ENCODE measurements at regions not wholly inside any gene's neighbourhood (a gene's known extent, or its start where the extent isn't known, plus 50 kb on each side); places are given as distances from the start of the nearest gene placed in this dataset.

GRCh38 chr16:59993101-59993500 is 1259.0 kb upstream of the GOT2 start (continued):
- TF ChIP-seq HMGXB4 (CRISPR knock-in tag; IDR thresholded peaks at IDR 0.05; ENCODE audit: borderline replicate concordance) (no peak), KDM5A (IDR thresholded peaks at IDR 0.05) (no peak), RCOR1 (IDR thresholded peaks at IDR 0.05; ENCODE audit: low read depth, low read length) (no peak)

GRCh38 chr16:59991171-59991570 is 1257.1 kb upstream of the GOT2 start:
- Histone ChIP-seq H3K9me3 (peaks cover 10% of the 10 kb centered on the region), H3K27ac (no peak overlapping the region), H3K4me2 (no peak overlapping the region), H3K4me1 (no peaks in the 10 kb centered on the region), H3K4me3 (no peak overlapping the region)
- POLR2A ChIA-PET, result no interaction called here
- CTCF ChIA-PET, result no interaction called here
- no peak for DNase-seq (ENCODE audit: low read depth in 1 of 2, low spot score in 1 of 2)
- WGBS (ENCODE audit: missing lambda C conversion rate), result 44% methylated on average over 2 of the region's 2 CpGs
- no peak for ATAC-seq
- peak; percentile 23 for FAIRE-seq
- no peak for TF ChIP-seq HOXA7 (CRISPR knock-in tag; IDR thresholded peaks at IDR 0.05)
- TF ChIP-seq HOXB5 (CRISPR knock-in tag; IDR thresholded peaks at IDR 0.05), result no peak
- TF ChIP-seq EHMT2 (IDR thresholded peaks at IDR 0.05; ENCODE audit: low read depth), result no peak
- no peak for TF ChIP-seq CHD2 (IDR thresholded peaks at IDR 0.05; ENCODE audit: low read length, partially characterized antibody)
- no peak for TF ChIP-seq TP53 (CRISPR knock-in tag; IDR thresholded peaks at IDR 0.05)
- TF ChIP-seq SREBF2 (IDR thresholded peaks at IDR 0.05), result no peak
- TF ChIP-seq BHLHE40 (IDR thresholded peaks at IDR 0.05; ENCODE audit: low read depth, low read length), result no peak

GRCh38 chr16:59988591-59988990 is 1254.5 kb upstream of the GOT2 start:
- no peak overlapping the region for H3K27ac ChIP-seq
- no peak for TF ChIP-seq HOXB5 (CRISPR knock-in tag; IDR thresholded peaks at IDR 0.05)
- no peak for TF ChIP-seq TFCP2L1 (CRISPR knock-in tag; IDR thresholded peaks at IDR 0.05)
- no peak for TF ChIP-seq FOSB (CRISPR knock-in tag; IDR thresholded peaks at IDR 0.05)
- TF ChIP-seq KDM1A (IDR thresholded peaks at IDR 0.05; ENCODE audit: low read depth), result no peak
- TF ChIP-seq HOXA7 (CRISPR knock-in tag; IDR thresholded peaks at IDR 0.05), result no peak
- H3K4me3 ChIP-seq, result no peak overlapping the region
- no peaks in the 10 kb centered on the region for H3K4me1 ChIP-seq
- peaks cover 31% of the 10 kb centered on the region for H3K9me3 ChIP-seq
- no peak for FAIRE-seq
- DNase-seq (ENCODE audit: low read depth in 1 of 2, low spot score in 1 of 2), result no peak
- WGBS (ENCODE audit: missing lambda C conversion rate), result 40% methylated on average over 1 of the region's 1 CpG
- no peak for ATAC-seq
- no peak overlapping the region for H3K4me2 ChIP-seq
- ChIA-PET POLR2A (no interaction called here), CTCF (no interaction called here)

GRCh38 chr16:59975953-59976352 is 1241.8 kb upstream of the GOT2 start:
- H3K4me3 ChIP-seq, result peak overlapping the region; percentile 49
- H3K9me3 ChIP-seq, result peaks cover 6% of the 10 kb centered on the region; the same call in 1 of the 3 replicates
- H3K4me2 ChIP-seq, result peak overlapping the region; percentile 69
- ChIA-PET POLR2A (no interaction called here), CTCF (no interaction called here)
- TF ChIP-seq EP300 (IDR thresholded peaks at IDR 0.05), result no peak
- no peak for TF ChIP-seq RCOR1 (IDR thresholded peaks at IDR 0.05; ENCODE audit: low read depth, low read length)
- no peak for TF ChIP-seq JUNB (IDR thresholded peaks at IDR 0.05)
- TF ChIP-seq NFE2L2 (conservative IDR thresholded peaks at IDR 0.05; ENCODE audit: low read length), result no peak
- TF ChIP-seq KDM5A (IDR thresholded peaks at IDR 0.05), result no peak
- no peak for TF ChIP-seq FOXS1 (CRISPR knock-in tag; IDR thresholded peaks at IDR 0.05)
- no peak for TF ChIP-seq FOSL2 (IDR thresholded peaks at IDR 0.05)
- no peak for TF ChIP-seq FOSL2 (CRISPR knock-in tag; IDR thresholded peaks at IDR 0.05)
- ATAC-seq (peak; percentile 43 to 44; a peak in 4 of 6 replicates), FAIRE-seq (no peak), DNase-seq (ENCODE audit: low read depth in 1 of 2, low spot score in 1 of 2) (peak in 1 of 2 experiments; percentile 1)
- 35% methylated on average over 3 of the region's 3 CpGs for WGBS (ENCODE audit: missing lambda C conversion rate)
- peak overlapping the region; percentile 45 to 66 for H3K27ac ChIP-seq
- H3K4me1 ChIP-seq, result peaks cover 14% of the 10 kb centered on the region

- CTCF ChIA-PET, result no interaction called here
- Histone ChIP-seq H3K27ac (no peak overlapping the region), H3K4me3 (no peak overlapping the region), H3K9me3 (peaks cover 6% of the 10 kb centered on the region; the same call in 1 of the 3 replicates), H3K4me2 (no peak overlapping the region), H3K4me1 (peaks cover 15% of the 10 kb centered on the region)
- no peak for DNase-seq (ENCODE audit: low read depth in 1 of 2, low spot score in 1 of 2)
- WGBS (ENCODE audit: missing lambda C conversion rate), result 86% methylated on average over 3 of the region's 3 CpGs
- POLR2A ChIA-PET, result no interaction called here
- no peak for FAIRE-seq
- ATAC-seq, result no peak
- TF ChIP-seq RARB (CRISPR knock-in tag; IDR thresholded peaks at IDR 0.05) (no peak), MAX (IDR thresholded peaks at IDR 0.05) (no peak), HES2 (IDR thresholded peaks at IDR 0.05) (no peak), EHF (CRISPR knock-in tag; IDR thresholded peaks at IDR 0.05) (no peak), GATA3 (IDR thresholded peaks at IDR 0.05; ENCODE audit: borderline replicate concordance) (no peak), RAD21 (conservative IDR thresholded peaks at IDR 0.05 in 1 of 2, IDR thresholded peaks at IDR 0.05 in 1 of 2) (no peak), CHD4 (IDR thresholded peaks at IDR 0.05; ENCODE audit: borderline replicate concordance) (no peak), ELK1 (IDR thresholded peaks at IDR 0.05; ENCODE audit: low read depth, low read length) (no peak), E2F6 (IDR thresholded peaks at IDR 0.05; ENCODE audit: borderline replicate concordance, low read depth) (no peak), EHMT2 (IDR thresholded peaks at IDR 0.05; ENCODE audit: low read depth) (no peak), MAZ (IDR thresholded peaks at IDR 0.05; ENCODE audit: borderline replicate concordance, low read depth, low read length) (no peak)
Measured at GRCh38 chr16:59973966-59974365, 1239.8 kb upstream of the GOT2 start.
